Suppressor macrophage treated with lipopolysaccharide for 4 hours (primary cell): ENCODE measurements at regions not wholly inside any gene's neighbourhood (a gene's known extent, or its start where the extent isn't known, plus 50 kb on each side); places are given as distances from the start of the nearest gene placed in this dataset.
"Not testable (repeated sequence)": the region's sequence is repeated elsewhere in the genome, so short reads cannot be mapped to it uniquely, and the experiment has no call there.

Experiments
- DNase-seq: peaks from one replicate; pipeline ENCODE4 v3.0.0-alpha.2; 2020

DNA sequence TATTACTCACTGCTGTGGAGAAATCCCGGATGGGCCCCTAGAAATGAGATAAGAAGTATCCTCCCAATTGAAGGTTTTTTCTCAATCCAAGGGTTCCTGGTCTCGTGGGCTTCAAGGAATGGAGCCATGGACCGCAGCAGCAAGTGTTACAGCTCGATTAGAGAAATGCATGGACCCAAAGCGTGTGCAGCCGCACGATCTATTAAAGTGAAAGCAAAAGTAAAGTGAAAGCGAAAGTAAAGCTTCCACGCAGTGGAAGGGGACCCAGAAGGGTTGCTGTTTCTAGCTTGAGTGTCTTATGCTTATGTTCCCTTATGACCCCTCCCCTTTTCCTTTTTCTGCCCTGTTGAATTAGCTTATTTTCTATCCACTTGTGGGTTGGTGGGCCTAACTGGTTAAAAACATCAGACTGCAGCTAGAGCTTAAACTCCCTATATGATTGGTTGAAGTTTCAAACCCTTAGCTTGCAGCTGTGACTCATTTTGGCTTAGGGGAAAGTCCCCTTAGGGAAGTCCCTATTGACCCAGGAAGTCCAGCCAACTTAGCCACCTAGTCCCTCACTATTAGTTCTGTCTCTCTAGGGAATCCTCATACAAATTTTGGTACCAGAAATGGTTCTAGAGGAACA, 1111.8 kb downstream of the TAF11L14 start:
- peak; percentile 92 for DNase-seq

DNA sequence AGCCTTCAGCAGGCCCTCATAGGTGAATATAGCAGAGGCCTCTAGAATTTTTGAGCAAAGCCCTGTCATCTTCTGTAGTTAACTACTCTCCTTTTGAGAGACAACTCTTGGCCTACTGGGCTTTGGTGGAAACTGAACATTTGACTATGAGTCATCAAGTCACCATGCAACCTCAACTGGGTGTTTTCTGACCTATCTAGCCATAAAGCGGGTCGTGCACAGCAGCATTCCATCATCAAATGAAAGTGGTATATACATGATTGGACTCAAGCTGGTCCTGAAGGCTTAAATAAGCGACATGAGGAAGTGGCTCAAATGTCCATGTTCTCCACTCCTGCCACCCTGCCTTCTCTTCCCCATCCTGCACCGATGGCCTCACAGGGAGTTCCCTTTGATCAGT, 1115.5 kb downstream of the TAF11L14 start:
- peak; percentile 44 for DNase-seq

DNA sequence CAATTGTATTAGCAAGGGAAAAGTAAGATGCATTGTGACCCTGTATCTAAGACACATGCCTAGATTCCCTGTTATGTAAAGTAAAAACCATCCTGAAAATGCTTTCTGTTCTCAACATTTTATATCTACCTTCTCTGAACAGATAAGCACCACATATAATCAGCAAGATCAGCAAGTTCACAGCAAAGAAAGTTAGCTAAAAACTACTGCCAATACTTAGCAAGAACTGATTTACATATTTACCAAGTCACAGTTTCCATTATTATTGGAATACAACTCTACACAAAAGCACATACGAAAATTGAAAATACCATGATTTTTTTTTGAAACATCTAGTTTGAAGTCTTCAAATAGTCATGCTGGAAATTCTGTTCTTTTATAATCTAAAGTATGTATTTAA, 1118.1 kb downstream of the TAF11L14 start:
- no peak for DNase-seq

DNA sequence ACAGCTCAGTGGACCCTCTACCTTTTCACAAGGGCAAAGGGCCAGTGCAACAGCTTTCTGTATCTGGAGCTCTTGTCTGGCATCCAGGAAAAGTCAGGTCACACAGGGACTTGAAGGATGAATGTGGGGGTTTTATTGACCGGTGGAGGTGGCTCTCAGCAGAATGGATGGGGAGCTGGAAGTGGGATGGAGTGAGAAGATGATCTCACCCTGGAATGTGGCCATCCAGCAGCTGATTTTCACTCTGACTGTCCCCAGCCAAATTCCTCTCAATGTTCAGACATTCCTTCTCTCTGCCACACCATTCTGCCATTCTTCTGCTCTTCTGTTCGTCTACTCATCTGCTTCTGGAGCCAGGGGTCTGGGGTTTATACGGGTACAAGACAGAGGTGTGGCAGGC, 1119.9 kb downstream of the TAF11L14 start:
- DNase-seq, result no peak

DNA sequence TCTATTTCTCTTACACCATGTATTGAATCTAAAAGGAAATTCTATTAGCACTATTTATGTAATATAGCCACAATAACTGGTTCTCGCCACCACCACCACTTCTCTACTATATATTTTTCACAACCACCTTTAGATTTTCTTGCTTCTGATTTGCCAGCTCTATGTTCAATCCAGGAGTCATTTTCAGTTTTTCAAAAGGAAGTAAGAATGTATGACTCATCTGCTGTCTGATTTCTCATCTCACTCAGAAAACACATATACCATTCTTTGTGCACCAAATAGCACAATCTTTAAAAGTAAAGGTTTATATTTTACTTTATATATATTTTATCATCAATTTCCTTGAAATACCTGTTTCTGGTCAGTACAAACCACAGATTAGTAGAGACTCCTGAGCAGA, 1127.5 kb downstream of the TAF11L14 start:
- peak; percentile 37 for DNase-seq

DNA sequence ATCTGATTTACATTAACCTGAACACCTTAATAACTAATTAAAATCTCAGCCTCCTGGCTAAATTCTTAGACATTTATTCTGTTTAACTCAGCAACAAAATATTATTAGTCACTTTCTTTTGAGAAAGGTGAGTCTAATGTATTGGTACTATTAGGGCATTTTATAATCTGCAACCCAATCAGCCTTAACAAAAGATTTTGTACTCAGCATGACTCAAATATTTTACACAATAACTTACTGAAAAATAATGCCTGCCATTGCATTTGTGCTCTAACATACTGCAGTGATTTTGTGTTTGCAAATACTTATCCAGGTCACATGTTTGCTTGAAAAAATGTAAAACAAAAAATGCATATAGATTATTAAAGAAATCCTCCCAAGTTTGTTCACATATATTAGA, 1129.9 kb downstream of the TAF11L14 start:
- no peak for DNase-seq

DNA sequence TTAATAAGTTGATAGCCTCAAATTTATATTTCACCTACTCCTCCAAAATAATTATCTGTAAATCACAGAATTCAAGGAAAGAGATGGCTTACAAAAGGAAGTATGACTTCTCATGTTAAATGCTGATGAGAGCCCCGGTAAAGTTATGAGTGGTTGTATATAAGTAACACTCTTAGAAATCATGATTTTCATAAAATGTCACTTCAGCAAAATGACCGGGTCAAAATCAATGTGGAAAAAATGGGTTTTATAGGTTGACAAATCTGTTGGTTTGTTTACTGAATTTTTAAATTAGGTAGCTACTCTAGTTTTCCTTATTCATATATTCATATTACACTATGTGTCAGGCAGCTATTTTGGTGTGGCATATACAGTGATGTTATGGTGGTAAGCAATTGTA, 1131.0 kb downstream of the TAF11L14 start:
- no peak for DNase-seq

DNA sequence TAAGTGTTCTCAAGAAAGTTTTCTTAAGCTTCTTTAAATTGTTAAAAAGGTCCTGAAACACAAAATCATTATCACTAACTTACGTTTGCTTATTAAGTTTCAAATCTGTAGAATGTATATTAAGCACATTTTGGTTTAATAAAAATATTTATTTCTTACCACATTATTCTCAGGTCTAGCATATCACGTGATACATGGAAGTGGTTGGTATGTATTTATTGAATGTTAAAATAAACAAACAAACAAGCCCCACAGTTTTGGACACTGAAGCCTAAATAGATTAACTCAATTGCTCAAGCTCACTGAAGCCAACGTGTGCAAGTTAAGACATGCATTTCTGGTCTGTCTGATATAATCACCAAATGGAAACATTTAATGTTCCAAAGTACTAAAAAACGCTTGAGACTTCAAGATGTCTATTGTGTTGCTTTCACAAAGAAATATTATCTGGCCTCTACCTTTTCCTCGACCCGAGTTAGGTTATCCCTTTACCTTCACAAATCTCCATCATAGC, 1136.9 kb downstream of the TAF11L14 start:
- DNase-seq, result no peak

DNA sequence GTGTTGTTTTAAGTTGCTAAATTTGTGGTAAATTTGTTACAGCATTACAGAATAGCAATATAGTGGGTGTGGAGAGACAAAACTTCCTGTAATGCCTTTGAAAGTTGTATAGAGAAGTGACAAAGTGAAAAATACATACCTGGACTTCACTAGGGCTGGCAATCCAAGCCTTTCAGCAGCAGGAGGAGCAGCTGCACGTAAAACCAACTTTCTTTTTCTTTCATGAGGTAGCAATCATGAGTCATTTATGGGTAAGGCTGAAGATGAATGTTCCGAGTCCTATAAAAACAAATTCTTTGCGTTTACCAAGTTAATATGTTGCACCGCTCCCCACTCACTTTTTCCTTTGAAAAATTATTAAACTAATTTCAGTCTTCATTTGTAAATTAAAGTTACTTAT, 1138.2 kb downstream of the TAF11L14 start:
- DNase-seq, result no peak

DNA sequence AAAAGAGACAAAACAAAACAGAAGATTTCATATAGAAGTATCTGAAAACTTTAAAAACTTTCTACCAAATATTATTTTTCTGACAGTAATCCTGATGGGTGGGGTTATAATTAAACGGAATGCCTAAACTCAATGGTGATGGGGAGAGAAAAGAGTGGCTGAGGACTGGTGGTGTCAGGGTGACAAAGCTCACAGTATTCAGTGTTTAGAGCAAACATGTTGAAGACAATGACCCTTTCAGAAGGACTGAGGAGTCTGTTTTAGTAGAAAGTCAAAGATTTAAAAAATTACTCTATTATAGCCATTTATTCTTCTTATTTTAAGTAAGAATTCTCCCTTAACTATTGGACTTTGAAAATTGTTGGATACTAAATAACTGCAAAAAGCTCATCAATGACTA, 1144.0 kb downstream of the TAF11L14 start:
- no peak for DNase-seq

DNA sequence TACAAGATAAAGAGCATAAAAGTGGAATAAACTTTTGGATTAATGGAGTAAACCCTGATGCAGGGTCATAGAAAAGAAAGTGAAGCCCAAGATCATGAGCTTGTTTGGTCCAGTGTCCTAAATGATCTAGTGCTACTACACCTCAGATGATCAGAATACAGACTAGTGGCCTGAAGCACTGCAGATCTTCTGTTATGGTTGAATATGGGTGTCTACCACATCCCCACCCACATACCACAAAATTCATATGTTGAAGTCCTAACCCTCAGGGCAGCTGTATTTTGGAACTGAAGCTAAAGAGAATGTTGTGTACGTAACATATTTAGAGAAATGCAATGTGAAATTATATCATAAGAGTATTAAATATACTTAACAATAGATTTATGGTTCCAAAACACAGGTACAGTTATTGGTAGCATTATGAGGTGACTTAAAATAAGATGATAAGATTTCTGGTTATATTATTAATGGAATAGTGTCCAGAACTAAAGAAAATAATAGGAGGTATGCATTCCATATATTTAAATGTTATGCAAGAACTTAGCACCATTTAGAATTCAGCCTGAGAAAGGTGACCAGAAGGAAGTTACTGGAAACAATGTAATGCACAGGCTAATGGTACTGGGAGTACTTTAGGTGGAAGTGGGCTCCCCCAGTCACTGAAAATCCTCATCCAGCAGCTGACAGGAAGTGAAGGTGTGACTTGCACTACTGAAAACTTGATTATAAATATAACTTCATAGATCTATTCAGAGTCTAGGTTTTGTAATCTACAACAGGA, 1155.1 kb downstream of the TAF11L14 start:
- DNase-seq, result no peak

DNA sequence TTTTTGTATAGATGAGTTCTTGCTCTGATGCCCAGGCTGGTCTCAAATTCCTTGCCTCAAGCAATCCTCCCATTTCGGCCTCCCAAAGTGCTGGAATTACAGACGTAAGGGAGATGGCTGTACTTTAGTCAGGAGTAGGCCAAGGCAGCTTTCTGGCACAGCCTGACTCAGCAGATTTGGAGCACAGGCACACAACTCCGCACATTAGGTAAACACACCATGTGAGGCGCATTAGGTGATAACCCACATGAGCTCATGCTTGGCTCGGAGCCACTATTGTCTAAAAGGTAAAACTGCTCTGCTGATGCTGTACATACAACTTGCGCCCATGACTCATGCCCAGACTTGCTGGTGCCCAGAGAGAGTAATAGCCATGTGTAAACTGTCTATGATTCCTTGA, 1157.9 kb downstream of the TAF11L14 start:
- DNase-seq, result no peak

DNA sequence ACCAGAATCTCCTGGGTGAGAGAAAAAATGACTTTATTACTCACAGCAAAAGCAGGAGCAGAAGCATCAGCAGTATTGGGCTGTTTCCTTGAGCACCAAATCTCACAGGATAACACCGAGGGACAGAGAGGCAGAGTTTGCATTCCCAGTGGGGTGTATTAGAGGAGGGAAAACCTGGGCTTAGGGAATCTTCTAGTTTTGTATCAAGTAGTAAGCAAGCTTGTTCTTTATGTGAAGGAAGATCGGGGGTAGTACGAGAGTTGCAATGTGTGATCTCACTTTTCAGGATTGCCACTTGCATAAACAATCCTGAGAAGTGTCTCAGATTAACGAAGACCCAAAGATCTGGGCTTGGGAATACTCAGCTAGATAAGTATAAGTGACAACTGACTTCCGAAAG, 1163.0 kb downstream of the TAF11L14 start:
- DNase-seq, result no peak

DNA sequence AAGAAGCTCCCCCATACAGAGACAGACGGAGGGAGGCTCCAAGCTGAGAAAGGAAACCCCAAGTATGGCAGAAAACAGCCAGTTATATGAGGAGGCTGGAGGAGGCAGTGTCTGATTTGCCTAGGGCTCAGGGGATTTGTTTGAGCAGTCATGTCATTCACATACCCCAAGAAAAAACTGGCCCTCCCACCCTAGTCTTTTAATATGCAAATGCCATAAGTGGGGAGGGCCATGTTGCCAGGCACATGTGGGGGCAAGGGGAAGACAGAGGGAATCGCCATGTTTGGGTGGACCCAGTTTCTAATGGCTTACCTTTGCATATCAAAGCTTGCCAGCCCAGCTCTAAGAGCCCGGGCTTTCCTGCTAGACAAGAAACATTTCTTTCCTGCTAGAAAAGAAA, 1163.8 kb downstream of the TAF11L14 start:
- DNase-seq, result no peak

DNA sequence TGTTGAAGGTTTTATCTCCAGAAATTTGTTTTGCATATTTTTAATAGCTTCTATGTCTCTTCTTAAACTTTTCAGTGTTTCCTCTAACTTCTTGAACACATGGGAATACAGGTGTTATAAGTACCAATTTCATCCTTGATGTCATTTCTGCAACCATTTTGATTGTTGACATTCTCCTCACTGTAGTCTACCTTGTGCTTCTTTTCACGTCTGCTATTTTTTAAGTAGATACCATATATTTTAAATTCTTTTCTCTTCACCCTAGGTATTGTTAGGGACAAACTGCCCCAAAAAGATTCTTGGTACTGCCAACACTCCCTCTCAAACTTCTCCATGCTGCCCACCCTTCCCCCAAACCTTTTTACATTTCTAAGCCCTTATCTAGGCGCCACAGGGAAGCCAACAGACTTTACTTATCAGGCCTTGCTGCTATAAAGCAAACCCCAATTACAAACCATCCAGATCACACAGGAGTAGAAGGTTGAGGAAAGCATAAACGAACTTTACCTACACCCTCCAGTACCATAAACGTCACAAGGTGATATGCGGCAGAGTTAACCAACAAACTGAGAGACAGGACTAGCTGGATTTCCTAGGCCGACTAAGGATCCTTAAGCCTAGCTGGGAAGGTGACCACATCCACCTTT, 1165.3 kb downstream of the TAF11L14 start:
- no peak for DNase-seq

DNA sequence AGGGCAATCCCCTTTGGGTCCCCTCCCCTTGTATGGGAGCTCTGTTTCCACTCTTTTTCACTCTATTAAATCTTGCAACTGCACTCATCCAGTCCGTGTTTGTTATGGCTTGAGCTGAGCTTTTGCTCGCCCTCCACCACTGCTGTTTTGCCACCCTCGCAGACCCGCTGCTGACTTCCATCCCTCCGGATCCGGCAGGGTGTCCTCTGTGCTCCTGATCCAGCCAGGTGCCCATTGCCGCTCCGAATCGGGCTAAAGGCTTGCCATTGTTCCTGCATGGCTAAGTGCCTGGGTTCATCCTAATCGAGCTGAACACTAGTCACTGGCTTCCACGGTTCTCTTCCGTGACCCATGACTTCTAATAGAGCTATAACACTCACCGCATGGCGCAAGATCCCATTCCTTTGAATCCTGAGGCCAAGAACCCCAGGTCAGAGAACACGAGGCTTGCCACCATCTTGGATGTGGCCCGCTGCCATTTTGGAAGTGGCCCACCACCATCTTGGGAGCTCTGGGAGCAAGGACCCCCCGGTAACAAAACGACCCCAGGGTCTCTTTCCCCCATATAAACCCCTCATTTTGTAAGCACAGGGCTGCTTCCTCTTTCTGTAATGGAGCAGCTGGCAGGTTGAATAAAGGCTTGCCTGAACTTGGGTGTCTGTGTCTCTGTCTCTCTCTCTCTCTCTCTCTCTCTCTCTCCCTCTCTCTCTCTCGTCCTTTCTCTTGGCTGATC, 1166.2 kb downstream of the TAF11L14 start:
- no peak for DNase-seq

DNA sequence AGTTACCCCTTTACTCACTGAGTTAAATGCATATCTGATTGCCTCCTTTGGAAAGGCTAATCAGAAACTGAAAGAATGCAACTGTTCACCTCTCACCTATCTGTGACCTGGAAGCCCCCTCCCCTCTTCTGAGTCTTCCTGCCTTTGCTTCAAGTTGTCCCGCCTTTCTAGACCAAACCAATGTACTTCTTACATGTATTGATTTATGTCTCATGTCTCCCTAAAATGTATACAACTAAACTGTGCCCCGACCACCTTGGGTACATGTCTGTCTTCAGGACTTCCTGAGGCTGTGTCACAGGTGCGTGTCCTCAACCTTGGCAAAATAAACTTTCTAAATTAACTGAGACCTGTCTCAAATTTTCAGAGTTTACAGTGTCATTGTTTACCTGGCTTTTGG, 1167.2 kb downstream of the TAF11L14 start:
- DNase-seq, result not testable (repeated sequence)

DNA sequence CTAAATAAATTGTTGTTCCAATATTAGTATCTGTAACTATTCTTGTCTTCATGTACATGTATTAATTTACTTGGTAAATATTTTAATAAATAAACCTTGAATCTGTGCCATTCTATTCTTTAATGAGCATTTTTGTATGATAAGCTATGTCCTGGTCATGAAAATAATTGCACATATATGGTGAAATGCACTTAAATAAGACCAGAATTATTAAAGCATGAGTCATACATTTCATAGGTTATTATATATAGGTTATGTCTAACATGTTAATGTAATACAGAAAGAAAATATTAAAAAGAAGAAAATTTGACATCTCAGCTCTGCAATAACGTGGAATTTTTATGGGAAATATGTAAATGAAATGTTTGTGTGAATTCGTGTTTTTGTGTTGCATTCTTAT, 1168.1 kb downstream of the TAF11L14 start:
- DNase-seq, result no peak

DNA sequence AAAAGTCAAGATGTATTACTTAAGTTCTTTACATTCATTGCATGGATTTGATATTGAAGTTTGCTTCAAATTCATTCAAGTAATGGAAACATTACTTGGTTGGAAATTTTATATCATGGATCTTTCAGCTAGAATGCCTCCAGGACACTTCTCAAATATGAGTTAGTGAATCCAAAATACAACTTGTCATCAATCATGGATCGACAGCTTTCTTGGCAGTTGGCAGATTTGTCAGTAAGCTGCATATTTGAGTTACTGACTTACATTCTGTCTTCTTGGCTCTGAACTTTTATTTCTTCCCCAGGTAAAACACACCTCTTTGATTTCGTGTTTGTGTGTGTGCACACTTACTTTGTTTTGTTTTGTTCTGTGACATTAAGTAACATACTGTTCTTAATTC, 1171.1 kb downstream of the TAF11L14 start:
- DNase-seq, result no peak

DNA sequence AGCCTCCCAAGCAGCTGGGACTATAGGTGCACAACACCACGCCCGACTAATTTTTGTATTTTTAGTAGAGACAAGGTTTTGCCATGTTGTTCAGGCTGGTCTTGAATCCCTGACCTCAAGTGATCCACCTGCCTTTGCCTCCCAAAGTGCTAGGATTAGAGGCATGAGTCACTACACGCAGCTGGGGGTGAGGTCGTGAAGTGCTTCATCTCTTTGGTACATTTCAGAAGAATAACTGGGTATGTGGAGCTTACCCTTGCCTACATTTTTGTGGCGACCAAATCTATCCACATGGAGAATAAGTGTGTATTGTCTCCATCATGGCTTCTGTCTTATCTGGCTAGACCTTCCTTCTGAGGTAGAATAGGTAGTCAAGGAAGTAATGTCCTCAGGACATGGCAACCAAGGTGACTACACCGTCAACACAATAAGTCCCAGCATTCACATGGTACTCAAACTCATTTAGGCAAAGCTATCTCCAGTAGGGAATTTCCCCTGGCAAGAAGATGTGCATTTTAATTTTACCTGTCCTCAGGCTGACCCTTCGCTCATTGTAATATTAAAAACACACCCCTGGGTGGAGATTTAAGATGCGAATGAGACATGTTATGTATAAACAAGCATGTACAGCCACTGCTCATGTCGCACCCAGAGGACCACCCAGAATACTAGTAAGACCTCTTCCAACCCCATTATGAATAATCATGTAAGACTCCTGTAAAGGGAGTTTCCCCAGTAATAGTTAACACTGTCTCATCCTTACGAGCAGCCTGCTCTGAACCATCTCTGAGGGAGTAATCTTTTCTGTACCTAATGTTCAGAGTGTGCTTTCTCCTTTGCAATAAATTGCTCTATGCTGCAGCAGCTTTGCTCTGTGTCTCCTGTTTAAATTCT, 1173.2 kb downstream of the TAF11L14 start:
- no peak for DNase-seq

DNA sequence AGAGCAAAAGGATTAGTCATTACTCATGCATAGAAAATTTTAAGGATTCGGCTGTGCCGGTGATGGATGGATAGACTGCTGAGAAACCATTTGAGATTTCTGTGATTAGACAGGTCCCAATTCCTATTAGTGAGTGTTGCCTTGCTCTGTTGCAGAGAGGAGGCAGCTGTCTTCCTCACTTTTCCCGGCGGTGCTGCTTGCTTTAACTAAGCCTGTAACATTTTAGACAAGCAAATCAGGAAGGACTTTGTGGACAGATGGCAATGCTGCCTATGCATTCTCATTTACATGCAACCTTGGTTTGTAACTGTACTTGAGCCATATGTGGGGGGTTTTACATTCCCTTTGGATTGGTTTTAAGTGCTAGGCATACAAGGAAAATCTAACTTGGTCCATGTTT, 1176.3 kb downstream of the CDH18 start:
- DNase-seq, result no peak

DNA sequence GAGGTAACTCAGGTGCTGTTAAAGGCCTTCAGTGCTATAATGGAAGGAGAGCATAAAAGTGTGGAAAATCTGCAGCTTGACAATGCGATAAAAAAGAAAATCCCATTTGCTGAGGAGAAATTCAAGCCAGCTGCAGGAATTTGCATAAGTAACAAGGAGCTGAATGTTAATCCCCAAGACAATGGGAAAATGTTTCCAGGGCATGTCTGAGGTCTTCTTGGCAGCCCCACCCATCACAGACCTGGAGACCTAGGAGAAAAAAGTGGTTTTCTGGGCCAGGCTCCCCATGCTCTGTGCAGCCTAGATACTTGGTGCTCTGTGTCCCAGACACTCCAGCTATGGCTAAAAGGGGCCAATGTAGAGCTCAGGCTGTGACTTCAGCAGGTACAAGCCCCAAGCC, 1159.6 kb downstream of the CDH18 start:
- DNase-seq, result no peak
